Caco-2 (cell line): ENCODE measurements at regions not wholly inside any gene's neighbourhood (a gene's known extent, or its start where the extent isn't known, plus 50 kb on each side); places are given as distances from the start of the nearest gene placed in this dataset.

Source experiments
- BruUV-seq: library from RNA; stranded (reverse); fragments of 400-500 nt; replicated peaks from 2 replicates; lab custom pipeline; 2021; lab: Mats Ljungman, UMichigan
- CTCF ChIA-PET: fragments of 300-600 bp; sonication (Branson Sonifier 250); formaldehyde crosslinking; loops from one replicate; lab custom pipeline; 2022; ENCODE audit warnings: antibody characterized with exemption; lab: Charles Lee
- POLR2A ChIA-PET: fragments of 300-600 bp; sonication (Branson Sonifier 250); formaldehyde crosslinking; loops from one replicate; lab custom pipeline; 2022; ENCODE audit warnings: antibody characterized with exemption; lab: Charles Lee
- DNase-seq, 2 experiments: peaks; one replicate each; pipeline versions ENCODE4 v3.0.0 to v3.0.0-alpha.2; 2020 to 2022
- H3K27me3 ChIP-seq: replicated peaks from 2 replicates; pipeline ENCODE4 v1.6.0; 2011; ENCODE audit warnings: low read length; ENCODE audit not compliant: control insufficient read depth, insufficient read depth
- H3K36me3 ChIP-seq: 2 replicates; pipeline ENCODE4 v1.5.1; 2011; ENCODE audit warnings: low read length; ENCODE audit not compliant: control insufficient read depth, insufficient read depth
- H3K4me1 ChIP-seq: fragments of 250-450 bp; sonication (Bioruptor Pico); 2 replicates; pipeline ENCODE4 v1.5.1; 2020; ENCODE audit warnings: mild to moderate bottlenecking
- H3K4me3 ChIP-seq: 2 replicates; pipeline ENCODE4 v1.5.1; 2011; ENCODE audit warnings: low read depth, mild to moderate bottlenecking, control low read depth, low read length
- H3K9me3 ChIP-seq: fragments of 250-450 bp; sonication (Bioruptor Pico); 2 replicates; pipeline ENCODE4 v1.5.1; 2020; ENCODE audit warnings: mild to moderate bottlenecking, moderate library complexity
- H3K27ac Mint-ChIP-seq: one replicate; pipeline ENCODE4 v1.8.0; 2022; ENCODE audit warnings: mixed read lengths; ENCODE audit not compliant: unreplicated experiment
- H3K27me3 Mint-ChIP-seq: one replicate; pipeline ENCODE4 v1.8.0; 2022; ENCODE audit warnings: mixed read lengths; ENCODE audit not compliant: insufficient read depth, unreplicated experiment
- H3K36me3 Mint-ChIP-seq: one replicate; pipeline ENCODE4 v1.8.0; 2022; ENCODE audit warnings: mild to moderate bottlenecking, mixed read lengths; ENCODE audit not compliant: insufficient read depth, unreplicated experiment
- H3K4me1 Mint-ChIP-seq: one replicate; pipeline ENCODE4 v1.8.0; 2022; ENCODE audit warnings: low read depth, mixed read lengths; ENCODE audit not compliant: unreplicated experiment
- H3K4me3 Mint-ChIP-seq: one replicate; pipeline ENCODE4 v1.8.0; 2022; ENCODE audit warnings: mild to moderate bottlenecking, moderate library complexity, mixed read lengths; ENCODE audit not compliant: unreplicated experiment
- H3K9me3 Mint-ChIP-seq: one replicate; pipeline ENCODE4 v1.8.0; 2022; ENCODE audit warnings: mixed read lengths; ENCODE audit not compliant: unreplicated experiment
- intact Hi-C: fragments of 100-400 bp; cut with micrococcal nuclease; formaldehyde crosslinking; loops from one replicate; pipeline ENCODE4 v1.10.0; 2022; ENCODE audit not compliant: unreplicated experiment
- TF ChIP-seq, protein P1 (sequence below), 2 experiments: fragments of 200-600 bp in 1 of 2; IDR thresholded peaks; 1 replicate in 1 of 2; 2 replicates in 1 of 2; pipeline versions ENCODE4 v1.5.1 to v1.8.0; 2011 to 2022; ENCODE audit warnings: antibody characterized with exemption in 1 of 2, control low read depth in 1 of 2, inconsistent platforms in 1 of 2, low read depth in 1 of 2, low read length in 1 of 2, mild to moderate bottlenecking in 1 of 2, moderate library complexity in 1 of 2; ENCODE audit not compliant: insufficient read depth in 1 of 2, severe bottlenecking in 1 of 2, unreplicated experiment in 1 of 2

DNA sequence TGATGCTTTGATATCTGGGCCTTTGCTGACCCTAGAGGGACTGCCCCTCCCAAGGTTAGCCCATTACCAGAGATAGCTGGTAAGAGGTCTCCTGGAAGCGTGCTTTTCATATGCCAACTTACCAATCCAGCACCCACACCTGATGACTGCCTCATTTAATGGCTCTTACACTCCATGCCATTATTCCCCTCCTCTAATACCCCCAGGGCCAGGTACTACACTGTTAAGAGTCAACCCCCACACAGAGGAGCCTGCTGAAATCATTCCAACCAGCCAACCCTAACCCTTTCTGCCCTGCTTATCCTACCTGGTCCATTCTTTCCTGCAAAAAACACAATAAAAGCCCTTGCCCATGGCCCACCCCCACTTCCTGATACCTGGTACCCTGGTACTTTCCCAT lies 736.8 kb upstream of the SLC35B3 start:
- no peaks in the 10 kb centered on the region for H3K4me1 Mint-ChIP-seq
- H3K36me3 Mint-ChIP-seq: no peaks in the 10 kb centered on the region
- POLR2A ChIA-PET: no interaction called here
- Histone ChIP-seq H3K9me3 (no peaks in the 10 kb centered on the region; the same call in none of the 2 replicates), H3K27me3 (no peaks in the 10 kb centered on the region), H3K4me3 (no peak overlapping the region), H3K36me3 (no peaks in the 10 kb centered on the region), H3K4me1 (no peaks in the 10 kb centered on the region)
- no peak overlapping the region for H3K4me3 Mint-ChIP-seq
- no peak for DNase-seq
- intact Hi-C loops: no loop called here
- H3K9me3 Mint-ChIP-seq: peaks cover 13% of the 10 kb centered on the region
- no peak overlapping the region for H3K27ac Mint-ChIP-seq
- TF ChIP-seq, protein P1, sequence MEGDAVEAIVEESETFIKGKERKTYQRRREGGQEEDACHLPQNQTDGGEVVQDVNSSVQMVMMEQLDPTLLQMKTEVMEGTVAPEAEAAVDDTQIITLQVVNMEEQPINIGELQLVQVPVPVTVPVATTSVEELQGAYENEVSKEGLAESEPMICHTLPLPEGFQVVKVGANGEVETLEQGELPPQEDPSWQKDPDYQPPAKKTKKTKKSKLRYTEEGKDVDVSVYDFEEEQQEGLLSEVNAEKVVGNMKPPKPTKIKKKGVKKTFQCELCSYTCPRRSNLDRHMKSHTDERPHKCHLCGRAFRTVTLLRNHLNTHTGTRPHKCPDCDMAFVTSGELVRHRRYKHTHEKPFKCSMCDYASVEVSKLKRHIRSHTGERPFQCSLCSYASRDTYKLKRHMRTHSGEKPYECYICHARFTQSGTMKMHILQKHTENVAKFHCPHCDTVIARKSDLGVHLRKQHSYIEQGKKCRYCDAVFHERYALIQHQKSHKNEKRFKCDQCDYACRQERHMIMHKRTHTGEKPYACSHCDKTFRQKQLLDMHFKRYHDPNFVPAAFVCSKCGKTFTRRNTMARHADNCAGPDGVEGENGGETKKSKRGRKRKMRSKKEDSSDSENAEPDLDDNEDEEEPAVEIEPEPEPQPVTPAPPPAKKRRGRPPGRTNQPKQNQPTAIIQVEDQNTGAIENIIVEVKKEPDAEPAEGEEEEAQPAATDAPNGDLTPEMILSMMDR (IDR thresholded peaks at IDR 0.05; ENCODE audit: insufficient read depth in 1 of 2, low read depth in 1 of 2, low read length in 1 of 2, severe bottlenecking in 1 of 2, unreplicated experiment in 1 of 2): no peak
- no TSS peak for BruUV-seq
- CTCF ChIA-PET: no interaction called here
- H3K27me3 Mint-ChIP-seq: peaks cover 2% of the 10 kb centered on the region

DNA sequence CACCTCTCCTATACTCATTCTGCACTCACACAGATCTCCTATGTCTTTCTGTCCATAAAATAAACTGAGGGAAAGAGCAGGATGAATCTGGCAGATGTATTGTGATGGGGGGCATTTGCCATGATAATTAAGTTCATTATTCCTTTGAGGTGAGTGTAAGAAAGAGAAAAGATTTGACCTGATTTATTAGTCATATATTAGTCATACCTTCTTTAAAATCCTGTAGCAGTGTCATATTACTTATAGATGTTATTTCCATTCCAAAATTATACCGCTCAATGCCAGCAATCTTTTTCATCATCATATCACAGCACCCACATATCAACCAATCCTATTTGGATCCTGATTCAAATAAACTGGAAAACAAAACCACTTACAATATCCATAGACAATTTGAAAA lies 733.3 kb upstream of the SLC35B3 start:
- intact Hi-C loops: no loop called here
- Histone ChIP-seq H3K27me3 (no peaks in the 10 kb centered on the region), H3K9me3 (no peaks in the 10 kb centered on the region; the same call in none of the 2 replicates), H3K4me3 (no peak overlapping the region), H3K36me3 (no peaks in the 10 kb centered on the region), H3K4me1 (no peaks in the 10 kb centered on the region)
- no peaks in the 10 kb centered on the region for H3K4me1 Mint-ChIP-seq
- TF ChIP-seq, protein P1 (IDR thresholded peaks at IDR 0.05; ENCODE audit: insufficient read depth in 1 of 2, low read depth in 1 of 2, low read length in 1 of 2, severe bottlenecking in 1 of 2, unreplicated experiment in 1 of 2): no peak
- H3K27me3 Mint-ChIP-seq: no peaks in the 10 kb centered on the region
- no peak overlapping the region for H3K4me3 Mint-ChIP-seq
- H3K36me3 Mint-ChIP-seq: no peaks in the 10 kb centered on the region
- no peak overlapping the region for H3K27ac Mint-ChIP-seq
- CTCF ChIA-PET: no interaction called here
- DNase-seq: no peak
- POLR2A ChIA-PET: no interaction called here
- H3K9me3 Mint-ChIP-seq: peaks cover 11% of the 10 kb centered on the region
- no TSS peak for BruUV-seq

DNA sequence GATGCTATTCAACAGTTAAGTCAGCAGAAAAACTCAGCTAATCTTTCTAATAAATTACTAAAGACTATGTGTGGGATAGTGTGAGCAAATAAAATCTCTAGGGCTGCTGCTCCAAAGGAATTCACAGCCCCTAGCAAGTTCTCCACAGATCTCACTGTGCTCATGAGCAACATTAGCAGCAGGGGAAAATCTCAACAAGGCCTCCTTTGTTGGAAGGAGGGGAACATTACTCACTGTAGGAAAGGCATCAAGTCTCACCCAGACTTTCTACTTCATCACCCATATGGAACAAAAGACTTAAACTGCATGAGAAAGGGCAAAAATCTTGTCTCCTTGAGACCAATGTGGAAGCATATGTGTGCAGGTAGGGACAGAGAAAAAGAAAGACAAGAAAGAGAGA lies 726.4 kb upstream of the SLC35B3 start:
- H3K27me3 Mint-ChIP-seq: peaks cover 3% of the 10 kb centered on the region
- no peak overlapping the region for H3K27ac Mint-ChIP-seq
- no peaks in the 10 kb centered on the region for H3K9me3 ChIP-seq
- ChIA-PET CTCF (no interaction called here), POLR2A (no interaction called here)
- H3K27me3 ChIP-seq: no peaks in the 10 kb centered on the region
- peaks cover 19% of the 10 kb centered on the region for H3K9me3 Mint-ChIP-seq
- H3K4me3 Mint-ChIP-seq: no peak overlapping the region
- H3K4me3 ChIP-seq: no peak overlapping the region
- DNase-seq: no peak
- H3K36me3 ChIP-seq: no peaks in the 10 kb centered on the region
- H3K4me1 Mint-ChIP-seq: no peaks in the 10 kb centered on the region
- TF ChIP-seq, protein P1 (IDR thresholded peaks at IDR 0.05; ENCODE audit: insufficient read depth in 1 of 2, low read depth in 1 of 2, low read length in 1 of 2, severe bottlenecking in 1 of 2, unreplicated experiment in 1 of 2): no peak
- BruUV-seq: no TSS peak
- intact Hi-C loops: no loop called here
- H3K4me1 ChIP-seq: no peaks in the 10 kb centered on the region
- no peaks in the 10 kb centered on the region for H3K36me3 Mint-ChIP-seq
